ENCODE measurements at regions not wholly inside any gene's neighbourhood (a gene's known extent, or its start where the extent isn't known, plus 50 kb on each side); places are given as distances from the start of the nearest gene placed in this dataset.
"Not testable (repeated sequence)": the region's sequence is repeated elsewhere in the genome, so short reads cannot be mapped to it uniquely, and the experiment has no call there.

- no peak for DNase-seq (ENCODE audit: extremely low read depth in 1 of 2, low read depth in 1 of 2)
Measured at GRCh38 chr14:104474495-104475213, 104.9 kb upstream of the C14orf180 start.

GRCh38 chr14:104475256-104475655, 104.3 kb upstream of the C14orf180 start:
- DNase-seq (ENCODE audit: extremely low read depth in 1 of 2, low read depth in 1 of 2) = no peak

- no peak for DNase-seq (ENCODE audit: extremely low read depth in 1 of 2, low read depth in 1 of 2)
Measured at GRCh38 chr14:104475802-104476201, 103.8 kb upstream of the C14orf180 start.

GRCh38 chr14:104476437-104476836, 103.1 kb upstream of the C14orf180 start:
- DNase-seq (ENCODE audit: extremely low read depth in 1 of 2, low read depth in 1 of 2) = no peak

- no peak for DNase-seq (ENCODE audit: extremely low read depth in 1 of 2, low read depth in 1 of 2)
Measured at GRCh38 chr14:104477117-104477623, 102.4 kb upstream of the C14orf180 start.

GRCh38 chr14:104477666-104478380, 101.7 kb upstream of the C14orf180 start:
- DNase-seq (ENCODE audit: extremely low read depth in 1 of 2, low read depth in 1 of 2) = no peak

- DNase-seq (ENCODE audit: extremely low read depth in 1 of 2, low read depth in 1 of 2) = no peak
Measured at GRCh38 chr14:104478656-104479055, 100.9 kb upstream of the C14orf180 start.

GRCh38 chr14:104479901-104480300, 99.7 kb upstream of the C14orf180 start:
- no peak for DNase-seq (ENCODE audit: extremely low read depth in 1 of 2, low read depth in 1 of 2)

- DNase-seq (ENCODE audit: extremely low read depth in 1 of 2, low read depth in 1 of 2) = no peak
Measured at GRCh38 chr14:104481323-104481722, 98.2 kb upstream of the C14orf180 start.

- not testable (repeated sequence) for DNase-seq (ENCODE audit: extremely low read depth in 1 of 2, low read depth in 1 of 2)
Measured at GRCh38 chr14:104482017-104482416, 97.5 kb upstream of the C14orf180 start.

GRCh38 chr14:104486222-104486923, 93.2 kb upstream of the C14orf180 start:
- DNase-seq (ENCODE audit: extremely low read depth in 1 of 2, low read depth in 1 of 2) = no peak

GRCh38 chr14:104494483-104494882, 85.1 kb upstream of the C14orf180 start:
- no peak for DNase-seq (ENCODE audit: extremely low read depth in 1 of 2, low read depth in 1 of 2)

GRCh38 chr14:104496095-104496494, 83.5 kb upstream of the C14orf180 start:
- DNase-seq (ENCODE audit: extremely low read depth in 1 of 2, low read depth in 1 of 2) = no peak

GRCh38 chr14:104499784-104500760, 79.5 kb upstream of the C14orf180 start:
- no peak for DNase-seq (ENCODE audit: extremely low read depth in 1 of 2, low read depth in 1 of 2)

GRCh38 chr14:104502060-104502459, 77.5 kb upstream of the C14orf180 start:
- DNase-seq (ENCODE audit: extremely low read depth in 1 of 2, low read depth in 1 of 2) = no peak

GRCh38 chr14:104503691-104504090, 75.9 kb upstream of the C14orf180 start:
- DNase-seq (ENCODE audit: extremely low read depth in 1 of 2, low read depth in 1 of 2) = no peak

GRCh38 chr14:104504172-104504735, 75.3 kb upstream of the C14orf180 start:
- DNase-seq (ENCODE audit: extremely low read depth in 1 of 2, low read depth in 1 of 2) = no peak

GRCh38 chr14:104505085-104506074, 74.2 kb upstream of the C14orf180 start:
- no peak for DNase-seq (ENCODE audit: extremely low read depth in 1 of 2, low read depth in 1 of 2)
